IMR-90 (cell line): ENCODE measurements at regions not wholly inside any gene's neighbourhood (a gene's known extent, or its start where the extent isn't known, plus 50 kb on each side); places are given as distances from the start of the nearest gene placed in this dataset.

Experiments used
- CTCF ChIP-seq: conservative IDR thresholded peaks from 2 replicates; pipeline ENCODE4 v1.5.1; 2012; ENCODE audit warnings: mild to moderate bottlenecking, low read depth, low read length, improper control_type of control experiment
- MAFK ChIP-seq: IDR thresholded peaks from 2 replicates; pipeline ENCODE4 v1.6.1; 2012; ENCODE audit warnings: low read depth, low read length, improper control_type of control experiment
- MAZ ChIP-seq: IDR thresholded peaks from 2 replicates; pipeline ENCODE4 v1.6.1; 2012; ENCODE audit warnings: low read depth, mild to moderate bottlenecking, low read length, improper control_type of control experiment, moderate library complexity, borderline replicate concordance
- POLR2A ChIP-seq: IDR thresholded peaks from 2 replicates; pipeline ENCODE4 v1.6.1; 2012; ENCODE audit warnings: mild to moderate bottlenecking, low read depth, low read length
- RFX5 ChIP-seq: IDR thresholded peaks from 2 replicates; pipeline ENCODE4 v1.8.0; 2012; ENCODE audit warnings: low read depth, mild to moderate bottlenecking, low read length, moderate library complexity

DNA sequence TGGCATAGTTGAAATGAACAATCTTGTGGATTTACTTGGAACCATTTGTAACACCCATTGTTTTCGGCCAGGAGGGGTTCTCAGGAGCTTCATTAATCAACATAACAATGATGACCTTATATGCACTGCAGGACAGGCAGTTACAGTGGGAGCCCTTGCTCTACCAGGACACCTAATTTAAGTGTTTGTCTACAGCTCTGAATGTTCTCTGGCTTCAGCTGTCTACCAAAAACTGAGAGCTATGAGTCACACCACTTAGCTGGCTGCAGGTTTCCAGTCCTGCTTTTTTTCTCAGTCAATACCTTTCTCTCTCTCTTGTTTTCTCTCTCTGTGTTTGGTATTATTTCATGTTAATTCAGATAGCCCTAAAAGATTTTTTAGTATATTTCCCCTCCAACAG is 105.4 kb upstream of the MBNL2 start:
- TF ChIP-seq POLR2A, result no peak
- TF ChIP-seq CTCF, result no peak
- TF ChIP-seq MAFK, result no peak
- no peak for TF ChIP-seq MAZ
- TF ChIP-seq RFX5, result no peak
